Neural cell (in vitro differentiated cells): ENCODE measurements at regions not wholly inside any gene's neighbourhood (a gene's known extent, or its start where the extent isn't known, plus 50 kb on each side); places are given as distances from the start of the nearest gene placed in this dataset.

Experiments
- H2AFZ ChIP-seq: fragments of 200-600, 300-800 bp; sonication (generic), shearing (Covaris generic); 2 replicates; pipeline ENCODE4 v1.6.0; 2014; ENCODE audit warnings: low read depth, mild to moderate bottlenecking, antibody characterized with exemption, low read length, moderate library complexity
- H3F3A ChIP-seq: fragments of 200-600 bp; shearing (Covaris generic); 2 replicates; pipeline ENCODE4 v1.6.1; 2016; ENCODE audit warnings: mild to moderate bottlenecking, moderate library complexity, mixed read lengths, antibody characterized with exemption, low read length; ENCODE audit not compliant: insufficient read depth, poor library complexity, severe bottlenecking
- H3K27ac ChIP-seq: fragments of 200-600, 300-800 bp; sonication (generic), shearing (Covaris generic); 2 replicates; pipeline ENCODE4 v1.5.1; 2014; ENCODE audit warnings: mild to moderate bottlenecking, low read length, moderate library complexity
- H3K27me3 ChIP-seq: fragments of 300-800, 200-600 bp; sonication (generic), shearing (Covaris generic); 2 replicates; pipeline ENCODE4 v1.6.0; 2014; ENCODE audit warnings: mild to moderate bottlenecking, low read depth, low read length, moderate library complexity; ENCODE audit not compliant: insufficient read depth
- H3K36me3 ChIP-seq: fragments of 300-800, 200-600 bp; sonication (generic), shearing (Covaris generic); 2 replicates; pipeline ENCODE4 v1.5.1; 2014; ENCODE audit warnings: mild to moderate bottlenecking, antibody characterized with exemption, low read length, moderate library complexity; ENCODE audit not compliant: insufficient read depth
- H3K4me2 ChIP-seq: fragments of 300-800, 200-600 bp; sonication (generic), shearing (Covaris generic); 2 replicates; pipeline ENCODE4 v1.6.0; 2014; ENCODE audit warnings: mild to moderate bottlenecking, low read length
- H3K4me3 ChIP-seq: fragments of 300-800, 200-600 bp; sonication (generic), shearing (Covaris generic); 2 replicates; pipeline ENCODE4 v1.5.1; 2014; ENCODE audit warnings: mild to moderate bottlenecking, low read length, moderate library complexity
- H3K79me2 ChIP-seq: fragments of 200-600 bp; shearing (Covaris generic); replicated peaks from 2 replicates; pipeline ENCODE4 v1.6.0; 2014; ENCODE audit warnings: mild to moderate bottlenecking, low read length, moderate library complexity; ENCODE audit not compliant: insufficient read depth
- H3K9ac ChIP-seq: fragments of 300-800, 200-600 bp; sonication (generic), shearing (Covaris generic); 2 replicates; pipeline ENCODE4 v1.6.1; 2016; ENCODE audit warnings: mild to moderate bottlenecking, low read length, mixed read lengths
- H3K9me2 ChIP-seq: fragments of 200-600 bp; shearing (Covaris generic); 2 replicates; pipeline ENCODE4 v1.6.1; 2016; ENCODE audit warnings: mild to moderate bottlenecking, low read length, mixed read lengths; ENCODE audit not compliant: insufficient read depth
- H3K9me3 ChIP-seq: fragments of 200-600, 300-800 bp; sonication (generic), shearing (Covaris generic); 2 replicates; pipeline ENCODE4 v1.6.1; 2016; ENCODE audit warnings: mild to moderate bottlenecking, mixed run types, low read length, moderate library complexity, mixed read lengths
- H4K20me1 ChIP-seq: fragments of 200-600 bp; shearing (Covaris generic); 2 replicates; pipeline ENCODE4 v1.6.1; 2016; ENCODE audit warnings: mild to moderate bottlenecking, mixed run types; ENCODE audit not compliant: insufficient read depth
- EP300 ChIP-seq: fragments of 450-650 bp; conservative IDR thresholded peaks from 2 replicates; pipeline ENCODE4 v1.6.1; 2014; ENCODE audit warnings: antibody characterized with exemption, mild to moderate bottlenecking, moderate library complexity; ENCODE audit not compliant: poor library complexity, severe bottlenecking
- EZH2 ChIP-seq: fragments of 200-600, 300-800 bp; shearing (Covaris generic), sonication (generic); IDR thresholded peaks from 2 replicates; pipeline ENCODE4 v1.6.1; 2014; ENCODE audit warnings: antibody characterized with exemption, low read length, borderline replicate concordance, mild to moderate bottlenecking; ENCODE audit not compliant: insufficient read depth, poor library complexity, severe bottlenecking
- MXI1 ChIP-seq: fragments of 450-650 bp; conservative IDR thresholded peaks from 2 replicates; pipeline ENCODE4 v1.6.1; 2014; ENCODE audit warnings: antibody characterized with exemption, mild to moderate bottlenecking; ENCODE audit not compliant: poor library complexity, severe bottlenecking
- POLR2AphosphoS5 ChIP-seq: IDR thresholded peaks from 2 replicates; pipeline ENCODE4 v1.6.1; 2012
- RAD21 ChIP-seq: fragments of 450-650 bp; conservative IDR thresholded peaks from 2 replicates; pipeline ENCODE4 v1.6.1; 2014; ENCODE audit warnings: antibody characterized with exemption, mild to moderate bottlenecking, moderate library complexity
- SMC3 ChIP-seq: fragments of 450-650 bp; conservative IDR thresholded peaks from 2 replicates; pipeline ENCODE4 v1.6.1; 2014; ENCODE audit warnings: antibody characterized with exemption, mild to moderate bottlenecking, moderate library complexity; ENCODE audit not compliant: poor library complexity
- TAF1 ChIP-seq: IDR thresholded peaks from 2 replicates; pipeline ENCODE4 v1.6.1; 2012; ENCODE audit warnings: low read depth
- TF ChIP-seq, protein P1 (sequence below): IDR thresholded peaks from 2 replicates; pipeline ENCODE4 v1.6.1; 2012; ENCODE audit warnings: borderline replicate concordance
- TF ChIP-seq, protein P2 (sequence below): fragments of 450-650 bp; IDR thresholded peaks from 2 replicates; pipeline ENCODE4 v1.5.1; 2014; ENCODE audit warnings: antibody characterized with exemption, mild to moderate bottlenecking, moderate library complexity; ENCODE audit not compliant: poor library complexity, severe bottlenecking

DNA sequence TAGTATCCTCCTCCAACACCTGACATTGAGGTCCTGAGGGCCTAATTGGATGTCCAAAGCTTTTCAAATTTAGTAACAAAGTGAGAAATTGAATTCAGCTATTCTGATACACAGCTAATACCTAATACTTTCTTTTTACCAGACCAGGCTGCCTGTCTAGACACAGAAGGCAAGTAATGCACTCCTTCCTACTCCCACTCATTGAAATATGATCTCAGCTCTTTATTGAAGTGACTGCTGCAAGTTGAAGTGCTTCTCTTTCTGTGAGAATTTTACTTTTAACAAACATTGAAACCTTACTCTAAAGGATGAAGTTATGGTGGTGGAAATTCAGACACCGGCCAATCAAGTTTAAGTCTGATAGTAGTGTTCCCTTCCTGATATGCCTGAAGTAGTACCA is 90.8 kb upstream of the OGFRL1 start:
- no peak overlapping the region for H3K9ac ChIP-seq
- H3F3A ChIP-seq = peaks cover 5% of the 10 kb centered on the region
- no peaks in the 10 kb centered on the region for H3K9me3 ChIP-seq
- H3K79me2 ChIP-seq = no peaks in the 10 kb centered on the region
- TF ChIP-seq, protein P1, sequence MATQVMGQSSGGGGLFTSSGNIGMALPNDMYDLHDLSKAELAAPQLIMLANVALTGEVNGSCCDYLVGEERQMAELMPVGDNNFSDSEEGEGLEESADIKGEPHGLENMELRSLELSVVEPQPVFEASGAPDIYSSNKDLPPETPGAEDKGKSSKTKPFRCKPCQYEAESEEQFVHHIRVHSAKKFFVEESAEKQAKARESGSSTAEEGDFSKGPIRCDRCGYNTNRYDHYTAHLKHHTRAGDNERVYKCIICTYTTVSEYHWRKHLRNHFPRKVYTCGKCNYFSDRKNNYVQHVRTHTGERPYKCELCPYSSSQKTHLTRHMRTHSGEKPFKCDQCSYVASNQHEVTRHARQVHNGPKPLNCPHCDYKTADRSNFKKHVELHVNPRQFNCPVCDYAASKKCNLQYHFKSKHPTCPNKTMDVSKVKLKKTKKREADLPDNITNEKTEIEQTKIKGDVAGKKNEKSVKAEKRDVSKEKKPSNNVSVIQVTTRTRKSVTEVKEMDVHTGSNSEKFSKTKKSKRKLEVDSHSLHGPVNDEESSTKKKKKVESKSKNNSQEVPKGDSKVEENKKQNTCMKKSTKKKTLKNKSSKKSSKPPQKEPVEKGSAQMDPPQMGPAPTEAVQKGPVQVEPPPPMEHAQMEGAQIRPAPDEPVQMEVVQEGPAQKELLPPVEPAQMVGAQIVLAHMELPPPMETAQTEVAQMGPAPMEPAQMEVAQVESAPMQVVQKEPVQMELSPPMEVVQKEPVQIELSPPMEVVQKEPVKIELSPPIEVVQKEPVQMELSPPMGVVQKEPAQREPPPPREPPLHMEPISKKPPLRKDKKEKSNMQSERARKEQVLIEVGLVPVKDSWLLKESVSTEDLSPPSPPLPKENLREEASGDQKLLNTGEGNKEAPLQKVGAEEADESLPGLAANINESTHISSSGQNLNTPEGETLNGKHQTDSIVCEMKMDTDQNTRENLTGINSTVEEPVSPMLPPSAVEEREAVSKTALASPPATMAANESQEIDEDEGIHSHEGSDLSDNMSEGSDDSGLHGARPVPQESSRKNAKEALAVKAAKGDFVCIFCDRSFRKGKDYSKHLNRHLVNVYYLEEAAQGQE = no peak
- no peak for TF ChIP-seq EP300
- no peak overlapping the region for H3K4me3 ChIP-seq
- no peaks in the 10 kb centered on the region for H3K9me2 ChIP-seq
- no peaks in the 10 kb centered on the region for H3K27me3 ChIP-seq
- no peaks in the 10 kb centered on the region for H3K36me3 ChIP-seq
- H2AFZ ChIP-seq = no peak overlapping the region
- H3K4me2 ChIP-seq = no peak overlapping the region
- H4K20me1 ChIP-seq = no peaks in the 10 kb centered on the region
- H3K27ac ChIP-seq = no peak overlapping the region

DNA sequence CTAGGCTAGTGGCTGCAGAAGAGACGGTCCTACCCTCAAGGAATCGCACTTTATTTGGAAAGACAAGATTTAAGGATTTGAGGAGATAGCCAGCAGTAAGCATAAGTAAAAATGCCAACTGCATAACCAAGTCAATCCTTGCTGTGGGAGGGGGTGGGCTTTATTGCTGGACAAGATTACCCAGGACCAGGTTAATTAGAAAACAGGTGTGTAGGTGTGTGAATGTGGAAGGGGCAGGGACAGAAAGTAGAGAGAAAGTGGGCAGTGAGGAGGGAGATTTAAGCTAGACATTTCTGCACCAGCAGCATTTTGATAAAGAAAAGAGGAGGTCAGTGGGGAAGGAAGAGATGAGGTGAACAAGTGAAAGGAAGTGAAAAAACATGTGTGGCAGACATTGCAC is 89.7 kb upstream of the OGFRL1 start:
- H3F3A ChIP-seq = peaks cover 5% of the 10 kb centered on the region
- no peaks in the 10 kb centered on the region for H4K20me1 ChIP-seq
- no peaks in the 10 kb centered on the region for H3K36me3 ChIP-seq
- no peaks in the 10 kb centered on the region for H3K79me2 ChIP-seq
- no peak overlapping the region for H3K4me2 ChIP-seq
- no peaks in the 10 kb centered on the region for H3K9me3 ChIP-seq
- TF ChIP-seq RAD21 (no peak), POLR2AphosphoS5 (no peak), MXI1 (no peak), SMC3 (no peak), EP300 (no peak), TAF1 (no peak), EZH2 (no peak)
- TF ChIP-seq, protein P1 = no peak
- TF ChIP-seq, protein P2, sequence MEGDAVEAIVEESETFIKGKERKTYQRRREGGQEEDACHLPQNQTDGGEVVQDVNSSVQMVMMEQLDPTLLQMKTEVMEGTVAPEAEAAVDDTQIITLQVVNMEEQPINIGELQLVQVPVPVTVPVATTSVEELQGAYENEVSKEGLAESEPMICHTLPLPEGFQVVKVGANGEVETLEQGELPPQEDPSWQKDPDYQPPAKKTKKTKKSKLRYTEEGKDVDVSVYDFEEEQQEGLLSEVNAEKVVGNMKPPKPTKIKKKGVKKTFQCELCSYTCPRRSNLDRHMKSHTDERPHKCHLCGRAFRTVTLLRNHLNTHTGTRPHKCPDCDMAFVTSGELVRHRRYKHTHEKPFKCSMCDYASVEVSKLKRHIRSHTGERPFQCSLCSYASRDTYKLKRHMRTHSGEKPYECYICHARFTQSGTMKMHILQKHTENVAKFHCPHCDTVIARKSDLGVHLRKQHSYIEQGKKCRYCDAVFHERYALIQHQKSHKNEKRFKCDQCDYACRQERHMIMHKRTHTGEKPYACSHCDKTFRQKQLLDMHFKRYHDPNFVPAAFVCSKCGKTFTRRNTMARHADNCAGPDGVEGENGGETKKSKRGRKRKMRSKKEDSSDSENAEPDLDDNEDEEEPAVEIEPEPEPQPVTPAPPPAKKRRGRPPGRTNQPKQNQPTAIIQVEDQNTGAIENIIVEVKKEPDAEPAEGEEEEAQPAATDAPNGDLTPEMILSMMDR = no peak
- H3K27me3 ChIP-seq = no peaks in the 10 kb centered on the region
- no peak overlapping the region for H3K9ac ChIP-seq
- H3K9me2 ChIP-seq = no peaks in the 10 kb centered on the region
- H3K4me3 ChIP-seq = no peak overlapping the region
- no peak overlapping the region for H2AFZ ChIP-seq
- peak overlapping the region; percentile 25 for H3K27ac ChIP-seq
